Mesenchymal stem cell (in vitro differentiated cells and primary cell): ENCODE measurements at regions not wholly inside any gene's neighbourhood (a gene's known extent, or its start where the extent isn't known, plus 50 kb on each side); places are given as distances from the start of the nearest gene placed in this dataset.

Experiments
- DNase-seq: peaks from one replicate; pipeline ENCODE4 v3.0.0-alpha.2; 2013
- H2AFZ ChIP-seq: one replicate; pipeline ENCODE4 v1.6.1; 2013; ENCODE audit warnings: low read depth, mild to moderate bottlenecking, control low read depth, inconsistent platforms, low read length, moderate library complexity
- H2AK5ac ChIP-seq: 2 replicates; pipeline ENCODE4 v1.6.1; 2013; ENCODE audit warnings: low read length, moderate library complexity, mild to moderate bottlenecking, inconsistent platforms; ENCODE audit not compliant: severe bottlenecking
- H2BK120ac ChIP-seq: one replicate; pipeline ENCODE4 v1.6.1; 2013; ENCODE audit warnings: low read depth, mild to moderate bottlenecking, inconsistent platforms, low read length, moderate library complexity
- H2BK12ac ChIP-seq, 2 experiments: one replicate each; pipeline ENCODE4 v1.6.1; 2013; ENCODE audit warnings: inconsistent platforms in 2 of 2, low read length in 2 of 2, mild to moderate bottlenecking in 2 of 2, moderate library complexity in 2 of 2, control low read depth in 1 of 2
- H2BK15ac ChIP-seq: one replicate; pipeline ENCODE4 v1.6.1; 2013; ENCODE audit warnings: mild to moderate bottlenecking, low read depth, inconsistent platforms; ENCODE audit not compliant: poor library complexity, severe bottlenecking
- H2BK5ac ChIP-seq: 2 replicates; pipeline ENCODE4 v1.6.1; 2013; ENCODE audit warnings: low read depth, mild to moderate bottlenecking, low read length, control low read depth, inconsistent platforms; ENCODE audit not compliant: poor library complexity, severe bottlenecking
- H3K14ac ChIP-seq, 2 experiments: one replicate each; pipeline ENCODE4 v1.6.1; 2013; ENCODE audit warnings: inconsistent platforms in 2 of 2, low read length in 2 of 2, control low read depth in 1 of 2, mild to moderate bottlenecking in 1 of 2, moderate library complexity in 1 of 2
- H3K18ac ChIP-seq, 2 experiments: one replicate each; pipeline ENCODE4 v1.6.1; 2013; ENCODE audit warnings: inconsistent platforms in 2 of 2, low read length in 2 of 2, control low read depth in 1 of 2, low read depth in 1 of 2, mild to moderate bottlenecking in 1 of 2
- H3K23ac ChIP-seq, 2 experiments: one replicate each; pipeline ENCODE4 v1.6.1; 2013; ENCODE audit warnings: inconsistent platforms in 2 of 2, low read length in 2 of 2, mild to moderate bottlenecking in 2 of 2, moderate library complexity in 2 of 2, control low read depth in 1 of 2
- H3K27ac ChIP-seq: 2 replicates; pipeline ENCODE4 v1.5.1; 2013; ENCODE audit warnings: mild to moderate bottlenecking, moderate library complexity, low read length, control low read depth, inconsistent platforms; ENCODE audit not compliant: poor library complexity, severe bottlenecking
- H3K27me3 ChIP-seq, 2 experiments: 2 replicates each; pipeline versions ENCODE4 v1.6.1 to v1.7.0; 2013; ENCODE audit warnings: low read length in 2 of 2, mild to moderate bottlenecking in 2 of 2, moderate library complexity in 2 of 2, control low read depth in 1 of 2, inconsistent platforms in 1 of 2; ENCODE audit not compliant: control insufficient read depth in 1 of 2, insufficient read depth in 1 of 2
- H3K36me3 ChIP-seq, 2 experiments: 2 replicates each; pipeline versions ENCODE4 v1.6.1 to v1.7.0; 2013; ENCODE audit warnings: low read length in 2 of 2, control low read depth in 1 of 2, inconsistent platforms in 1 of 2, low read depth in 1 of 2, mild to moderate bottlenecking in 1 of 2; ENCODE audit not compliant: insufficient read depth in 2 of 2, control insufficient read depth in 1 of 2
- H3K4ac ChIP-seq, 2 experiments: one replicate each; pipeline ENCODE4 v1.6.1; 2013; ENCODE audit warnings: inconsistent platforms in 2 of 2, low read length in 2 of 2, mild to moderate bottlenecking in 2 of 2, moderate library complexity in 2 of 2, control low read depth in 1 of 2, low read depth in 1 of 2
- H3K4me1 ChIP-seq: 2 replicates; pipeline ENCODE4 v1.6.1; 2013; ENCODE audit warnings: low read depth, low read length, control low read depth; ENCODE audit not compliant: control insufficient read depth, insufficient read depth
- H3K4me2 ChIP-seq: 2 replicates; pipeline ENCODE4 v1.6.1; 2013; ENCODE audit warnings: low read length, mild to moderate bottlenecking, inconsistent platforms; ENCODE audit not compliant: poor library complexity, severe bottlenecking
- H3K4me3 ChIP-seq, 2 experiments: 2 replicates each; pipeline versions ENCODE4 v1.5.1 to v1.7.0; 2013; ENCODE audit warnings: low read length in 2 of 2, mild to moderate bottlenecking in 2 of 2, control low read depth in 1 of 2, low read depth in 1 of 2; ENCODE audit not compliant: insufficient read depth in 1 of 2
- H3K79me1 ChIP-seq: replicated peaks from 2 replicates; pipeline ENCODE4 v1.6.1; 2013; ENCODE audit warnings: mild to moderate bottlenecking, control low read depth, low read length, inconsistent platforms; ENCODE audit not compliant: poor library complexity, severe bottlenecking
- H3K9ac ChIP-seq: 2 replicates; pipeline ENCODE4 v1.7.0; 2013; ENCODE audit warnings: mild to moderate bottlenecking, low read length, moderate library complexity
- H3K9me3 ChIP-seq: 2 replicates; pipeline ENCODE4 v1.7.0; 2013; ENCODE audit warnings: mild to moderate bottlenecking, low read length; ENCODE audit not compliant: control insufficient read depth
- H4K8ac ChIP-seq: one replicate; pipeline ENCODE4 v1.6.1; 2013; ENCODE audit warnings: inconsistent platforms, mild to moderate bottlenecking, low read length, moderate library complexity
- H4K91ac ChIP-seq: one replicate; pipeline ENCODE4 v1.6.1; 2013; ENCODE audit warnings: mild to moderate bottlenecking, low read length, inconsistent platforms
- WGBS: methylation state at CpG from one replicate; pipeline ENCODE4 v1.1.7; 2013; ENCODE audit warnings: mixed read lengths; 5-methylcytosine and 5-hydroxymethylcytosine counted together

- H2BK12ac ChIP-seq, result no peak overlapping the region
- H2BK5ac ChIP-seq, result no peak overlapping the region
- WGBS, result 87% methylated on average over 3 of the region's 3 CpGs
- no peak overlapping the region for H3K18ac ChIP-seq
- no peak overlapping the region for H3K4me2 ChIP-seq
- no peak overlapping the region for H3K9ac ChIP-seq
- H3K9me3 ChIP-seq, result peaks cover 8% of the 10 kb centered on the region
- H3K14ac ChIP-seq, result no peak overlapping the region
- H3K27ac ChIP-seq, result no peak overlapping the region
- H3K4me3 ChIP-seq, result no peak overlapping the region
- no peak overlapping the region for H2BK120ac ChIP-seq
- H3K79me1 ChIP-seq, result no peaks in the 10 kb centered on the region
- H3K27me3 ChIP-seq, result no peaks in the 10 kb centered on the region
- no peak overlapping the region for H2BK15ac ChIP-seq
- H4K91ac ChIP-seq, result no peak overlapping the region
- DNase-seq, result no peak
- H3K23ac ChIP-seq, result no peak overlapping the region
- H2AK5ac ChIP-seq, result no peak overlapping the region
- no peaks in the 10 kb centered on the region for H3K4me1 ChIP-seq
- H3K4ac ChIP-seq, result no peak overlapping the region
- no peaks in the 10 kb centered on the region for H3K36me3 ChIP-seq
- no peak overlapping the region for H4K8ac ChIP-seq
- no peak overlapping the region for H2AFZ ChIP-seq
Measured at GRCh38 chr6:8674126-8674525, 238.8 kb upstream of the SLC35B3 start.

- WGBS, result 90% methylated on average over 2 of the region's 3 CpGs
- Histone ChIP-seq H3K14ac (no peak overlapping the region), H3K36me3 (no peaks in the 10 kb centered on the region)
Measured at GRCh38 chr6:8672882-8673281, 237.5 kb upstream of the SLC35B3 start.

GRCh38 chr6:8670792-8671191 lies 235.4 kb upstream of the SLC35B3 start:
- no peak overlapping the region for H3K18ac ChIP-seq
- no peak for DNase-seq
- no peak overlapping the region for H3K4me2 ChIP-seq
- H3K14ac ChIP-seq, result no peak overlapping the region
- peaks cover 4% of the 10 kb centered on the region for H3K9me3 ChIP-seq
- no peak overlapping the region for H2AFZ ChIP-seq
- H3K4ac ChIP-seq, result no peak overlapping the region
- no peaks in the 10 kb centered on the region for H3K36me3 ChIP-seq
- H3K4me1 ChIP-seq, result no peaks in the 10 kb centered on the region
- no peak overlapping the region for H4K91ac ChIP-seq
- 100% methylated on average over 1 of the region's 1 CpG for WGBS
- no peaks in the 10 kb centered on the region for H3K79me1 ChIP-seq
- H3K27me3 ChIP-seq, result no peaks in the 10 kb centered on the region
- no peak overlapping the region for H2BK5ac ChIP-seq
- no peak overlapping the region for H2BK12ac ChIP-seq
- no peak overlapping the region for H3K4me3 ChIP-seq
- H4K8ac ChIP-seq, result no peak overlapping the region
- no peak overlapping the region for H2BK120ac ChIP-seq
- H2BK15ac ChIP-seq, result no peak overlapping the region
- no peak overlapping the region for H3K23ac ChIP-seq
- no peak overlapping the region for H2AK5ac ChIP-seq
- no peak overlapping the region for H3K9ac ChIP-seq
- H3K27ac ChIP-seq, result no peak overlapping the region

More at GRCh38 chr6:8672882-8673281, 237.5 kb upstream of the SLC35B3 start:
- H2AFZ ChIP-seq, result no peak overlapping the region
- H3K27ac ChIP-seq, result no peak overlapping the region
- no peak overlapping the region for H2BK12ac ChIP-seq
- H3K18ac ChIP-seq, result no peak overlapping the region
- H3K23ac ChIP-seq, result no peak overlapping the region
- no peak overlapping the region for H4K91ac ChIP-seq
- H4K8ac ChIP-seq, result no peak overlapping the region
- H3K79me1 ChIP-seq, result no peaks in the 10 kb centered on the region
- no peak for DNase-seq
- peaks cover 6% of the 10 kb centered on the region for H3K9me3 ChIP-seq
- H3K27me3 ChIP-seq, result no peaks in the 10 kb centered on the region
- no peaks in the 10 kb centered on the region for H3K4me1 ChIP-seq
- no peak overlapping the region for H3K4me3 ChIP-seq
- H2BK15ac ChIP-seq, result no peak overlapping the region
- H3K9ac ChIP-seq, result no peak overlapping the region
- H2BK120ac ChIP-seq, result no peak overlapping the region
- no peak overlapping the region for H3K4ac ChIP-seq
- H2BK5ac ChIP-seq, result no peak overlapping the region
- H2AK5ac ChIP-seq, result no peak overlapping the region
- H3K4me2 ChIP-seq, result no peak overlapping the region

- Histone ChIP-seq H3K4ac (no peak overlapping the region), H2BK12ac (no peak overlapping the region), H3K4me2 (no peak overlapping the region), H2BK15ac (no peak overlapping the region), H2BK5ac (no peak overlapping the region), H3K4me3 (no peak overlapping the region), H4K8ac (no peak overlapping the region), H2BK120ac (no peak overlapping the region), H3K27ac (no peak overlapping the region), H4K91ac (no peak overlapping the region), H3K27me3 (no peaks in the 10 kb centered on the region), H3K9me3 (no peaks in the 10 kb centered on the region), H3K14ac (no peak overlapping the region), H3K23ac (no peak overlapping the region), H3K36me3 (no peaks in the 10 kb centered on the region), H3K9ac (no peak overlapping the region), H2AFZ (no peak overlapping the region), H3K4me1 (no peaks in the 10 kb centered on the region), H2AK5ac (no peak overlapping the region), H3K18ac (no peak overlapping the region), H3K79me1 (no peaks in the 10 kb centered on the region)
- 100% methylated on average over 2 of the region's 3 CpGs for WGBS
- DNase-seq, result no peak
Measured at GRCh38 chr6:8664700-8665099, 229.4 kb upstream of the SLC35B3 start.
